Activated CD4-positive, alpha-beta memory T cell treated with anti-CD3 and anti-CD28 coated beads, Interleukin-2, amount 10 ng/mL, durations not matched to agents 7 days and 5 days (primary cell): ENCODE measurements at regions not wholly inside any gene's neighbourhood (a gene's known extent, or its start where the extent isn't known, plus 50 kb on each side); places are given as distances from the start of the nearest gene placed in this dataset.
A peak's percentile ranks its signal among the peaks of the same experiment; 100 is the strongest.
"Not testable (repeated sequence)": the region's sequence is repeated elsewhere in the genome, so short reads cannot be mapped to it uniquely, and the experiment has no call there.

Source experiments
- CTCF ChIA-PET: fragments of 350-600 bp; sonication (Branson Sonifier 250); formaldehyde crosslinking; loops from one replicate; lab custom pipeline; 2021; ENCODE audit warnings: antibody characterized with exemption, inconsistent platforms; lab: Charles Lee
- POLR2A ChIA-PET: fragments of 350-600 bp; sonication (Branson Sonifier 250); formaldehyde crosslinking; loops from one replicate; lab custom pipeline; 2021; ENCODE audit warnings: antibody characterized with exemption; lab: Charles Lee
- DNase-seq: peaks from one replicate; pipeline ENCODE4 v3.0.0-alpha.2; 2020
- H3K27ac Mint-ChIP-seq: one replicate; pipeline ENCODE4 v1.8.0; 2021; ENCODE audit warnings: mild to moderate bottlenecking, mixed read lengths
- H3K27me3 Mint-ChIP-seq: one replicate; pipeline ENCODE4 v1.8.0; 2021; ENCODE audit warnings: mixed read lengths
- H3K36me3 Mint-ChIP-seq: one replicate; pipeline ENCODE4 v1.8.0; 2021; ENCODE audit warnings: low read depth, mixed read lengths
- H3K4me1 Mint-ChIP-seq: one replicate; pipeline ENCODE4 v1.8.0; 2021; ENCODE audit warnings: mixed read lengths
- H3K4me3 Mint-ChIP-seq: one replicate; pipeline ENCODE4 v1.8.0; 2021; ENCODE audit warnings: mild to moderate bottlenecking, mixed read lengths
- H3K9me3 Mint-ChIP-seq: one replicate; pipeline ENCODE4 v1.8.0; 2021; ENCODE audit warnings: mixed read lengths

DNA sequence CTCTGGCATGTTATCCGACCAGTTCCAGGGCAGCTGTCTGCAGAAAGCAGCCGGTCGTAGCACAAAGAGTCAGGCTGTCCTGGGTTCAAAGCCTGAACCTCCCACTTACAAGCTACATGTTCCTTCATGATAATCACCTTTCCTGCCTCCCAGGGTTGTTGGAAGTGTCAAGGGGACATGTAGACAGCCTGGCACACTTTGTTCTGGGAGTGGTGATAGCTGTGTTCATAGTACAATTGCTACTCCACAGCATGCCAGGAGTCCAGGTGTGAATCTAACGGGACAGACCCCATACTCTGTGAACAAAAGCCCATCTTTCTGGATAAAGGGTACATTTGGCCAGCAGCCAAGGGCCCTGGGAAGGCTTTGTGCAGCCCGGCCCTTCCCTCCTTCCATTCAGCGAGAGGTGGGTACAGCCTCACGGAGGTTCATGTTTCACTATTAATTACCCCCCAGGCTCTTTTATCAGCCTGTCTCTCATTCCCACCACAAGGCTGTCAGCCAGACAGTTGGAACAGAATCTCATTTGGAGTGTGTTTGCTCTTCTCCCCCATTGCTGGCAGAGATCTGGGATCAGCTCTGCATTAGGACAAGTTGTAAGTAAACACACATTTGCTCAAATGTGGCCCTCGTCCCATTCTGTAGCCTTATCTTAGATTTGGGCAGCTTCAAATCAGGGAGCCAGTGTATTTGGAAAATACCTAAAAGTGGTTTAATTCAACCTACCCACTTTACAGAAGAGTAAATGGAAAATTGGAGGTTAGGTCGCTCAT, 101.2 kb downstream of the PROP1 start:
- H3K4me1 Mint-ChIP-seq, H3K27ac Mint-ChIP-seq, H3K27me3 Mint-ChIP-seq, POLR2A ChIA-PET, H3K36me3 Mint-ChIP-seq, CTCF ChIA-PET, DNase-seq, H3K9me3 Mint-ChIP-seq, H3K4me3 Mint-ChIP-seq: not testable (repeated sequence)

DNA sequence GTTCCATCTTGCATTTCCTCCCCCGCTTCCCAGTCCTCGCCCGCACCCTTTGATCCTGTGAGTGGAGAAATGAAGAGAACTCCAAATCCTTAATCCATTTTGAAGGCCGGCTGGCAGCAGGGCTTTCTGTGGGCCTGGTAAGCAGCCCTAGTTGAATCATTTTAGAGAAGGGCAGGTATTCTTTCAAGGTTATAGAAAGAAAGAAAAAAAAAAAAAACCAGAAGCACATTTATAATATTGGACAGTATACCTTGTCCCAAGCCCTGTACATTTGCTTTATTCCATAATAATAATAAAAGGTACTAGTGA, 103.7 kb downstream of the PROP1 start:
- H3K4me1 Mint-ChIP-seq, H3K27ac Mint-ChIP-seq, H3K36me3 Mint-ChIP-seq, DNase-seq, H3K4me3 Mint-ChIP-seq, H3K9me3 Mint-ChIP-seq, POLR2A ChIA-PET, H3K27me3 Mint-ChIP-seq, CTCF ChIA-PET: not testable (repeated sequence)

DNA sequence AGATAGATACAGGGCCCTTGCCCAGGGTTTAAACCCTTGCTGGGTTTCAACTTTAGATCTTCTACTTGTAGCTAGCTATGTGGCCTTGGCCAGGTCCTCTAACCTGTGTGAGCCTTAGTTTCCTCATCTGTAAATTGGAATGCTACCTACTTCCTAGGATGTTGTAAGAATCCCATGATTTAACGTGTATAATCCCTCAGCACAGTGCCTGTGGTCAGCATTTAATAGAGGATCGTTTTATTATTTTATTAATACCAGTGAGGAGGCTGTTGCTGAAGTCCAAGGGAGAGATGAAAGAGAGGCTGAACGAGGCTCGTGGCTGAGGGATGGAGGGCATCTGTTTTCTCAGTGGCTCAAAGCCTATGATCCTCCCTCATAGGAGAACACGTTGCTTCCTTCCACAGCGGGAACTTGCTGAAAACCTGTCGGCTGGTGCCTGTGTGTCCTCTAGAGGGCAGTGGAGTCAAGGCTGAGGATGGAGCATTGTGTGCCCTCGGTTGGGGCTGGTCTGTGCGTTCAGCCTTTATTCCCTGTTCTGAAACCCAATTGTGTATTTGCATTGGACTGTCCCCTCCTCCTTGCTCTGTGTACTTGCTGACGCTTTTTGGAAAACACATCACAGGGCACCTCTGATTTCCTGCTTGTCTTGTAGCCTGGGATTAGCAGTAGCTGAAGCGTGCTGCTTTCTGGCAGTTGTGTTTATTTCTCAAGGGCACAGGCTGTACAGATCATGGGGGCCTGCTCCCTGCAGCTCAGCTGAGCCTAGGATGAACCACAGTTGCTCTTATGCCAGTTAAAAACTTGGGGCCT, 104.3 kb downstream of the PROP1 start:
- H3K4me3 Mint-ChIP-seq, H3K9me3 Mint-ChIP-seq, H3K36me3 Mint-ChIP-seq, H3K27me3 Mint-ChIP-seq, POLR2A ChIA-PET, H3K27ac Mint-ChIP-seq, H3K4me1 Mint-ChIP-seq: not testable (repeated sequence)
- DNase-seq, result peak; percentile 45
- CTCF ChIA-PET, result interaction anchor here (0.6 kb wide), 1 partner anchor 54 kb away, joined by 4 read pairs; no protein-coding TSS in a partner anchor

DNA sequence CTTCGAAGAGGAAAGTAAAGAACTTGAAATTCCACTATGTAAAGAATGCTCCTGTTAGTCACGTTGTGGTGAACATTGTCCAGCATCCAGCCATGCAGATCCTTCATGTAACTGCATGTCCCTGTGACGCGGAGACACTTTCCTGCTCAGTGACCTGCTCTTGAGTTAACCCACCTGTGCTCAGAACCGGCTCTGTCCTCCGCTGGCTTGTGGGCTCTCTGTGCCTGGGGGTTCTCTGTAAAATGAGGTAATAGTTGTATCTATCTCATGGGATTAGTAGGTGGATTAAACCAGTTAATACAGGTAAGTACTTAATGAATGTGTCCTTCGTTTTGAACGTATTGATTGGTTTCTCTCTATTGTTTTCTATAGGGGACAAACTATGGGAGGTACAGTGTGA, 100.6 kb upstream of the FAM153A start:
- CTCF ChIA-PET, DNase-seq, H3K9me3 Mint-ChIP-seq, H3K4me1 Mint-ChIP-seq, H3K4me3 Mint-ChIP-seq, POLR2A ChIA-PET, H3K27ac Mint-ChIP-seq, H3K27me3 Mint-ChIP-seq, H3K36me3 Mint-ChIP-seq: not testable (repeated sequence)

DNA sequence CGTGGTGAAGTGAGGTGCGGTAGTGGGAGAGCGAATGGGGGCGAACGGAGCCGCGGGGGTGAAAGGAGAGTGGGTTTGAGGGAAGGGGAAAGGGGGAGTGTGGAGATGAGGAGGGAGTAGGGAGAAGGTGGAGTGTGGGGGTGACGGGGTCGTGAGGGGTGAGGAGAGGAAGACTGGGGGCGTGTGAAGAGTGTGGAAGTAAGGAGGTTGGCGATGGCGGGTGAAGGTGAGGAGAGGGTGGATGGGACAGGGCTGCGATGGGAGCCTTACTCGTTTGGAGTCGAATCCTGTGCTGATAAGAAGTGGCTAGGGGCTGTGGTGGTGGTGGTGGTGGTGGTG, 93.2 kb upstream of the FAM153A start:
- peak overlapping the region; percentile 73 for H3K4me3 Mint-ChIP-seq
- H3K4me1 Mint-ChIP-seq, POLR2A ChIA-PET, CTCF ChIA-PET, H3K27ac Mint-ChIP-seq, H3K36me3 Mint-ChIP-seq, H3K27me3 Mint-ChIP-seq, H3K9me3 Mint-ChIP-seq: not testable (repeated sequence)
- DNase-seq, result peak; percentile 14

DNA sequence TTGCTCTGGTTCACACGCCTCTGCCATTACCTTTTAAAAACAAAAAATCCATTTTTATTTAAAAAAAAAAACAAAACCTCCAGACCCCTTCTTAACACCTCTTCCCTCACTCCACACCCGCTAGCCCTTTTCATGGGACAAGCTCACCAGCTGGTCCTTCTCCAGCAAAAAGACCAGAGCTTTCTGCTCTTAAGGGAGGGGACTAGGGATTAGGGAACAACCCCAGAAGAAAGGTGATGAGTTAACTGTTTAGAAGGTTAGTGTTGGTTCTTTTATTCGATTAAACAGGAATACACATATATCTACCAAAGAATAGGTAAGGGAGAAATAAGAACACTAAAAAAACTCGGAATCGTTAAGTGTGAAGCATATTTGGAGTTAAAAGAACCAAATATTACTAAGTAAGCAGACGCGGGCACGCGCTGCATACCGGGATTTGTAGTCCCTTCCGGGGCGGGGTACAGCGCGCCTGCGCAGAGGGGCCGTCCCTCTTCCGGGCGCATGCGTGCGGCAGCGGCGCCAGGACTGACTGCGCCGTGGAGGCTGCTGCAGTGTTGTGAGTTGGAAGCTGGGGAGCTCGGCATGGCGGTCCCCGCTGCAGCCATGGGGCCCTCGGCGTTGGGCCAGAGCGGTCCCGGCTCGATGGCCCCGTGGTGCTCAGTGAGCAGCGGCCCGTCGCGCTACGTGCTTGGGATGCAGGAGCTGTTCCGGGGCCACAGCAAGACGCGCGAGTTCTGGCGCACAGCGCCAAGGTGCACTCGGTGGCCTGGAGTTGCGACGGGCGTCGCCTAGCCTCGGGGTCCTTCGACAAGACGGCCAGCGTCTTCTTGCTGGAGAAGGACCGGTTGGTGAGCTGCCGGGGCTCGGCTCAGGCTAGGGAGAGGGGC, 92.6 kb upstream of the FAM153A start:
- DNase-seq, H3K4me1 Mint-ChIP-seq, POLR2A ChIA-PET, H3K9me3 Mint-ChIP-seq, H3K27me3 Mint-ChIP-seq, H3K4me3 Mint-ChIP-seq, H3K27ac Mint-ChIP-seq, CTCF ChIA-PET, H3K36me3 Mint-ChIP-seq: not testable (repeated sequence)

DNA sequence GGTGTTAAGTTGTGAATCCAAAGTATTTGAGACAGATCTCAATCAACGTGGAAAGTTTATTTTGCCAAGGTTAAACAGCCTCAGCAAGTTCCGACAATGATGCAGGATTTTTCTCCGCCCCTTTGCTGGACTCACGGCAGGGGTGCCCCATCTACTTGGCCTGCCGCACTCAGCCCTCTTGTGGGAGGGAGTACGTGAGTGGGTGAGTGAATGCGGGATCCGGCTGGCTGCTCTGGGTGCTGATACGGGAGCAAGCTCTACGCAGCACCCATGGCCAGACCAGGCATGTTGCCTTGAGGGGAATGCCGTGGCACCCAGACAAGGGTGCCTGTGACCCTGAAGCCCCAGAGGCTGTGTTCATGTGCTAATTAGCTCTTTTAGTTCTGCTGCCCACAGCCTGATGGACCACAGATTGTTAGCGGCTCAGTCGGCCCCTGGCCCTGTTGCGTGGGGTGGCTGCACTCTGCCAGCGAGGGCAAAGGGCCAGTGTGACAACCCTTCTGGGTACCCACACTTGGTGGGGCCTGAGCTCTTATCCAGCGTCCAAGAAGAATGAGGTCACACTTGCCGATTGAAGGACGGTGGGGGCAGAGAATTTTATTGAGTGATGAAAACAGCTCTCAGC, 81.2 kb upstream of the FAM153A start:
- H3K27ac Mint-ChIP-seq, CTCF ChIA-PET, H3K9me3 Mint-ChIP-seq, H3K27me3 Mint-ChIP-seq, H3K4me3 Mint-ChIP-seq, POLR2A ChIA-PET, H3K36me3 Mint-ChIP-seq, H3K4me1 Mint-ChIP-seq, DNase-seq: not testable (repeated sequence)

DNA sequence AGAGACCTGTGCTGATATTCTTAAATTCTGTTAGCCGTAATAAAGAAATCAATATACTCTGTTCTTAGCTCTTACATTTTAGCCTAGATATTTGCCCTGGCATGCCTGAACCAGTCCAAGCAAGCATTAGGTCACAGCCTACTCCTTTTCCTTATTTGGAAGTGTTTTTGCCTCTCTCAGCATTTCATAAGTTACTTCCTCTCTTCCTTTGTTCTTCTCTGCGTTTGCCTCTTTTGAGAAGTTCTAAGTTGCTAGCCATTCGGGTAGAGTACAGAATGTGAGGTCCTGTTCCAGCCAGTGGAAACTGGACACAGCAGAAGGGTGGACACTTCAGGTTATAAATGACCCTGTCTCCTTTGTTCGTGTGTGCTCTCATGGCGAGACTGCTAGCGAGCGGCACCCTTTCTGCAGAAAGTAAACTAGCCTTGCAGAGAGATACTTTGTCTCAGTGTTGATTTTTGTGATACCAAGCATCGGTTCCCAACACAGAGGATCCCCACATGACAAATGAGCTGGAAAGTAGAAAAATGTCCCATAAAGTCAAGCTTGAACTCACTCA, 75.0 kb upstream of the FAM153A start:
- H3K27me3 Mint-ChIP-seq, H3K4me1 Mint-ChIP-seq, H3K4me3 Mint-ChIP-seq, CTCF ChIA-PET, H3K9me3 Mint-ChIP-seq, DNase-seq, H3K36me3 Mint-ChIP-seq, POLR2A ChIA-PET, H3K27ac Mint-ChIP-seq: not testable (repeated sequence)

DNA sequence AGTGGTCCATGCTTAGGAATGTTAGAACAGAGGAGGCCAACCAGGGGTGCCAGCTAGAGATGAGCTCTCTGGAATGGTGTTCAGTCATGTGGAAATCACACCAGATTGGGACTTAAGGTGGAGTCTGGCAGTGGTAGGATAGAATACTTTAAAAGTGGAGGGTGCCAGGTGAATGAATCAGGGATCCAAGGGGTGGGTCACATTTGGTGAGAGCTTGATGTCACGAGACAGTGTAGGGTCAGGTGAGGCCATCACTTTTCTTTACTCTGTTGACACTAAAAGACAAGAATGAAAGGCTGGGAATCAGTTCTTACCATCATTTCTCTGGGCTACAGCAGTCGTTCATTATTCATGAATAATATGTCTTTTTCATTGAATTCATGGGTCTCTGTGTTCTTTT, 73.8 kb upstream of the FAM153A start:
- DNase-seq, H3K4me3 Mint-ChIP-seq, CTCF ChIA-PET, H3K27me3 Mint-ChIP-seq, H3K9me3 Mint-ChIP-seq, POLR2A ChIA-PET, H3K36me3 Mint-ChIP-seq, H3K27ac Mint-ChIP-seq, H3K4me1 Mint-ChIP-seq: not testable (repeated sequence)

DNA sequence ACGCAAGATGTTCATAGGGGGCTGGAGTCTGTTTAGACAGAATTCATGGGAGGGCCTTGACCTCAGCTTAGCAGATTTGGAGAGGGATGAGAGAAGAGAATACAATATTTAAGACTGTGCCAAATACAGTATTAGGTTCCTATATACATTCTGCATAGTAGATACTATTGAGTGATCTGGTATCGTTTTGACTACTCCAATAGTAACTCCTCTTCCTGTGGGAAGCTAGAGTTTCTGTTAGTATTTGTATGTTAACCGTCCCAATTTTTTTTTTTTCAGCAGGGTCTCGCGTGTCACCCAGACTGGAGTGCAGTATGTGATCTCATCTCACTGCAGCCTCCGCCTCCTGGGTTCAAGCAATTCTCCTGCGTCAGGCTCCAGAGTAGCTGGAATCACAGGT, 65.2 kb upstream of the FAM153A start:
- POLR2A ChIA-PET, DNase-seq, H3K9me3 Mint-ChIP-seq, H3K4me3 Mint-ChIP-seq, H3K27ac Mint-ChIP-seq, H3K27me3 Mint-ChIP-seq, H3K4me1 Mint-ChIP-seq, CTCF ChIA-PET, H3K36me3 Mint-ChIP-seq: not testable (repeated sequence)

DNA sequence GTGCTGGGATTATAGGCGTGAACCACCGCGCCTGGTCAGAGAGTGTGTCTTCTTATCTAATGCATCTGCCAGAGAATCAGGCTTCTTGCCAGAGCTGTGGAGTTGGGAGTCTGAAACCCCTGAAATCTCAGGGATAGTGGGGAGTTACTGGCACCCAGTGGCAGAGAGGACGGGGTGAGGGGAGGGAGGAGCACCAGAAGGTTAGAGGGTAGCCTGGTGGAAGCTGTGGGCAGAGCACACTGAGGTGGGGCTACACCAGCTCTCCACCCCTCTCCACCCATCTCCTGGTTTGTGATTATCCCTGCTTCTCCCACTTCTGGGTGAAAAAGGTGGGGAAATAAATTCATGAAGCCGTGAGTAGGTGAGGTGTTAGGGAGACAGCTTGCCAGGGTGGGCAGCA, 63.9 kb upstream of the FAM153A start:
- DNase-seq, H3K9me3 Mint-ChIP-seq, H3K4me1 Mint-ChIP-seq, H3K27ac Mint-ChIP-seq, H3K27me3 Mint-ChIP-seq, H3K36me3 Mint-ChIP-seq, POLR2A ChIA-PET, CTCF ChIA-PET, H3K4me3 Mint-ChIP-seq: not testable (repeated sequence)

DNA sequence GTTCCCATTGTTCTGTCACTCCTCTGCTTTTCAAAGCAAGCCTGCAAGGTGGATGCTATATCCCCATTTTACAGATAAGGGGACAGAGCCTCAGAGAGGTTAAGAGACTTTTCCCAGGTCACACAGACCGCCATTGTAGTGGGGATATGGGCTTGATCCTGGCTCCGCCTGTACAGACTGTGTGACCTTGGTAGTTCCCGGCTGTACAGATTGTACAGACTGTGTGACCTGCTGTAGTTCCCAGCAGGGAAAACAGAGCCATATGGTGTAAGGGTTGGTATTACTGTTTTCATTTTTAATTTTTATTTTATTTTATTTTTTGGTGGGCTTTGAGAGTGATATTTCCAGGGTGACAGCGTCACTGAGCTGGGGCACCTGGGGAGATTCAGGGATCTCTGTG, 63.2 kb upstream of the FAM153A start:
- H3K36me3 Mint-ChIP-seq, POLR2A ChIA-PET, H3K27ac Mint-ChIP-seq, H3K4me3 Mint-ChIP-seq, H3K9me3 Mint-ChIP-seq, CTCF ChIA-PET, H3K27me3 Mint-ChIP-seq, H3K4me1 Mint-ChIP-seq, DNase-seq: not testable (repeated sequence)

DNA sequence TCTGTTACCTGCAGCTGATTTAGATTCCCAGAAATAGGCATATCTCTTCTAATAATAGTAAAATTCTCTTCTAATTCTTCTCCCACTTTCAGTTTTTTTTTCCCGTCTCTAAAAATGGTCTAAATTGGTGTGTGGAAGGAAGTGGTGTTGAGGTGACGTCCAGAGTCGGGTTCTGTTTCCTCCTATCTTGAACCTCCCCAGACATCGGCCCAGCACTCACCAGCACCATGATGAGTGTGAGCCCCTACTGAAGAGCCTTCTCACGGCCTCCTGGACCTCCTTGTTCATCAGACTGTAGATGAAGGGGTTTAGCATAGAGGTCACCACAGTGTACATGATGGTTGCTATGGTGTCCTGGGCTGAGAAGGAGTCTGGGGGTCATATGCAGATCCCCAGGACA, 53.5 kb upstream of the FAM153A start:
- H3K4me3 Mint-ChIP-seq, result peak overlapping the region; percentile 80
- peak overlapping the region; percentile 62 for H3K27ac Mint-ChIP-seq
- peaks cover 21% of the 10 kb centered on the region for H3K4me1 Mint-ChIP-seq
- H3K9me3 Mint-ChIP-seq, H3K27me3 Mint-ChIP-seq, CTCF ChIA-PET, POLR2A ChIA-PET: not testable (repeated sequence)
- DNase-seq, result peak; percentile 61
- H3K36me3 Mint-ChIP-seq, result peaks cover 15% of the 10 kb centered on the region
